Activated B cell treated with CpG ODN at 0.5 μM for 24 hours (primary cell): ENCODE measurements at regions not wholly inside any gene's neighbourhood (a gene's known extent, or its start where the extent isn't known, plus 50 kb on each side); places are given as distances from the start of the nearest gene placed in this dataset.

ENCODE experiments used
- ATAC-seq: fragments of 200-7000 bp; cut with Tn5 transposase; one replicate; pipeline ENCODE4 v1.10.0; 2021; ENCODE audit warnings: low read depth, mild to moderate bottlenecking, moderate library complexity
- CTCF ChIA-PET: fragments of 350-600 bp; sonication (Branson Sonifier 250); formaldehyde crosslinking; loops from one replicate; lab custom pipeline; 2021; ENCODE audit warnings: antibody characterized with exemption; lab: Charles Lee
- POLR2A ChIA-PET: fragments of 350-600 bp; sonication (Branson Sonifier 250); formaldehyde crosslinking; loops from one replicate; lab custom pipeline; 2021; ENCODE audit warnings: antibody characterized with exemption; lab: Charles Lee
- DNase-seq: peaks from one replicate; pipeline ENCODE4 v3.0.0; 2022
- H3K27ac Mint-ChIP-seq: one replicate; pipeline ENCODE4 v1.8.0; 2020; ENCODE audit warnings: mixed read lengths
- H3K27me3 Mint-ChIP-seq: one replicate; pipeline ENCODE4 v1.8.0; 2021; ENCODE audit warnings: mixed read lengths
- H3K36me3 Mint-ChIP-seq: one replicate; pipeline ENCODE4 v1.8.0; 2021; ENCODE audit warnings: low read depth, mixed read lengths
- H3K4me1 Mint-ChIP-seq: one replicate; pipeline ENCODE4 v1.8.0; 2021; ENCODE audit warnings: mixed read lengths
- H3K4me3 Mint-ChIP-seq: one replicate; pipeline ENCODE4 v1.8.0; 2020; ENCODE audit warnings: mild to moderate bottlenecking, mixed read lengths
- H3K9me3 Mint-ChIP-seq: one replicate; pipeline ENCODE4 v1.8.0; 2020; ENCODE audit warnings: mixed read lengths
- intact Hi-C: fragments of 100-400 bp; cut with micrococcal nuclease; formaldehyde crosslinking; loops from one replicate; pipeline ENCODE4 v1.15.1; 2024
- TF ChIP-seq, protein P1 (sequence below): fragments of 200-600 bp; IDR thresholded peaks from one replicate; pipeline ENCODE4 v1.8.0; 2022; ENCODE audit warnings: antibody characterized with exemption, mild to moderate bottlenecking

DNA sequence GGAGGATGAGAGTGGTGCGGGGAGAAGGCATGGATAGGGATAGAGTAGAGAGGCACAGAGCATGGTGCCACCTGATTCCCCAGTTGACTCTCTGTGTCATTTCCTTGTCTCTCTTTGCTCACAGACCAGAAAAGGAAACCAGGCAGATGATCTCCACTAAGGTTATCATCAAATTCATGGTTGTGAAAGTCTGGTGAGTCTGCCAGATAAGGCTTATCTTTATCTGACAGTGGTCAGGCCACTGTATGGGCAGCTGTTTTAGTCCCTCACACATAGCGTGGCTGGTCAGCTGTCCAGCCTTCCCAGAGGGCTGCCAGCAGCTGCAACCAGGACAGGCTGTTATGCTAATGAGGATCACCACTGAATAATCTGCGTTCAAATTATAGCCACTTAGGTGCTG lies 99.0 kb downstream of the ADRA2A start:
- TF ChIP-seq, protein P1, sequence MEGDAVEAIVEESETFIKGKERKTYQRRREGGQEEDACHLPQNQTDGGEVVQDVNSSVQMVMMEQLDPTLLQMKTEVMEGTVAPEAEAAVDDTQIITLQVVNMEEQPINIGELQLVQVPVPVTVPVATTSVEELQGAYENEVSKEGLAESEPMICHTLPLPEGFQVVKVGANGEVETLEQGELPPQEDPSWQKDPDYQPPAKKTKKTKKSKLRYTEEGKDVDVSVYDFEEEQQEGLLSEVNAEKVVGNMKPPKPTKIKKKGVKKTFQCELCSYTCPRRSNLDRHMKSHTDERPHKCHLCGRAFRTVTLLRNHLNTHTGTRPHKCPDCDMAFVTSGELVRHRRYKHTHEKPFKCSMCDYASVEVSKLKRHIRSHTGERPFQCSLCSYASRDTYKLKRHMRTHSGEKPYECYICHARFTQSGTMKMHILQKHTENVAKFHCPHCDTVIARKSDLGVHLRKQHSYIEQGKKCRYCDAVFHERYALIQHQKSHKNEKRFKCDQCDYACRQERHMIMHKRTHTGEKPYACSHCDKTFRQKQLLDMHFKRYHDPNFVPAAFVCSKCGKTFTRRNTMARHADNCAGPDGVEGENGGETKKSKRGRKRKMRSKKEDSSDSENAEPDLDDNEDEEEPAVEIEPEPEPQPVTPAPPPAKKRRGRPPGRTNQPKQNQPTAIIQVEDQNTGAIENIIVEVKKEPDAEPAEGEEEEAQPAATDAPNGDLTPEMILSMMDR: no peak
- H3K27me3 Mint-ChIP-seq: peaks cover 44% of the 10 kb centered on the region
- CTCF ChIA-PET: no interaction called here
- no peak overlapping the region for H3K27ac Mint-ChIP-seq
- intact Hi-C loops: no loop called here
- POLR2A ChIA-PET: no interaction called here
- no peak for DNase-seq
- no peaks in the 10 kb centered on the region for H3K36me3 Mint-ChIP-seq
- H3K9me3 Mint-ChIP-seq: peaks cover 3% of the 10 kb centered on the region
- no peak for ATAC-seq
- H3K4me1 Mint-ChIP-seq: no peaks in the 10 kb centered on the region
- no peak overlapping the region for H3K4me3 Mint-ChIP-seq

DNA sequence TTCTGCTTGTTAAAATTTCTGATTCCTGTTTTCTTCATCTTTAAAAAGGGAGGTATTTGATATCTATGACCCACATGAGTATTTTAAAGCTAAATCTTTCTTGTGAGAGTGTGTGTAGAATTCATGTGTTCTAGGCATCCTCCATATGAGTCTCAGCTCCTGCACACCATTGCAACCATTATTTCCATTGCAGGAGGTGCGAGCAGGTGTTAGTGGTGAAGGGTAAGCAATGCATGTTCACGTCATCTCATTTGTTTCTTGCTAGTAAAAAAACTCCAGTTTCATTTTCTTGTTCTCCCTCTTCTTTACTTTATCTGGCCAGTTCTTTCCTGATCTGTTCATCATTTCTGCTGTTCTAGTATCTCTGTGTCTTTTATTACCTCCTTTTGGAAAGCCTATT lies 100.5 kb downstream of the ADRA2A start:
- TF ChIP-seq, protein P1: no peak
- Mint-ChIP-seq H3K4me1 (no peaks in the 10 kb centered on the region), H3K27ac (no peak overlapping the region), H3K9me3 (peaks cover 3% of the 10 kb centered on the region), H3K27me3 (peaks cover 43% of the 10 kb centered on the region), H3K36me3 (no peaks in the 10 kb centered on the region), H3K4me3 (no peak overlapping the region)
- intact Hi-C loops: no loop called here
- DNase-seq (no peak), ATAC-seq (no peak)
- POLR2A ChIA-PET: no interaction called here
- CTCF ChIA-PET: no interaction called here

DNA sequence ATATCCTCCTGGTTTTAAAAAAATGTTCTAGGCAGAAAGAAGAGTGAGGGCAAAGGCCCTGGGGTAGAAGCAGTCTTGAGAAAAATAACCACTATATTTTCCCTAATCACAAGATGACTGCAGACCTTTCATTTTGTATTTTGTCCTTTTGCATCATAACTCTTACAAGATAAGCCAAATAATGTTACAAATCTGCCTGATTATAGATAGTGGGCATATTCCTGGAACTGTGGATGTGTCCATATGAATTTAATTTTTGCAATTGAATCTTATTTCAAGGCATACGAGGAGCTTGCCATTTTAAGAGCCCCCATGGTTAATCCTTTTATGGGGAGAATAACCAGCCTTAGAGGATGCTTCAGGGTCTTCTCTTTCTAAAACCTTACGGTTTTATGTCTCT lies 102.7 kb downstream of the ADRA2A start:
- no peak overlapping the region for H3K27ac Mint-ChIP-seq
- no peak for DNase-seq
- intact Hi-C loops: no loop called here
- H3K4me3 Mint-ChIP-seq: no peak overlapping the region
- TF ChIP-seq, protein P1: no peak
- no peaks in the 10 kb centered on the region for H3K4me1 Mint-ChIP-seq
- H3K27me3 Mint-ChIP-seq: peaks cover 30% of the 10 kb centered on the region
- CTCF ChIA-PET: no interaction called here
- H3K36me3 Mint-ChIP-seq: no peaks in the 10 kb centered on the region
- no peak for ATAC-seq
- H3K9me3 Mint-ChIP-seq: peaks cover 1% of the 10 kb centered on the region
- POLR2A ChIA-PET: no interaction called here

DNA sequence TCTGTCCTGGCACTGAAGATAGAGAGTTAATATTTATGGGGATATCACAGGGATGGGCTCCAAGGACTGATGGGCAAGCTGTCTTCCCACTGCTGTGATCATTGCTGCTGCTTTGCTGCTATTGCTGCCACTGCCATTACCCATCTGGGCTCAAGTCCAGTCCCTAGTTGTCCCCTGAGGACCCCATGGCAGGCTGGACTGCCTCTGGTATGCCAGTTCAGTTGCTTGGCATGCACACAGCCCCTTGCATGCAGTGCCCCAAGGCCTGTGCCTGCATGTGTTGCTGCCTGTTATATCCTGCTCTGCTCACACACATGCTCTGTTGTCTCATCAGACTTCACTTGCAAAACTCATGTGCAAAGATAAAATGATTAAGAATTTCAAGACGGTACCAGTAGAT lies 109.5 kb downstream of the ADRA2A start:
- CTCF ChIA-PET: no interaction called here
- Mint-ChIP-seq H3K27ac (no peak overlapping the region), H3K36me3 (no peaks in the 10 kb centered on the region), H3K4me1 (no peaks in the 10 kb centered on the region), H3K4me3 (no peak overlapping the region), H3K27me3 (peaks cover 4% of the 10 kb centered on the region), H3K9me3 (no peaks in the 10 kb centered on the region)
- intact Hi-C loops: no loop called here
- TF ChIP-seq, protein P1: no peak
- ATAC-seq: no peak
- no peak for DNase-seq
- POLR2A ChIA-PET: no interaction called here

DNA sequence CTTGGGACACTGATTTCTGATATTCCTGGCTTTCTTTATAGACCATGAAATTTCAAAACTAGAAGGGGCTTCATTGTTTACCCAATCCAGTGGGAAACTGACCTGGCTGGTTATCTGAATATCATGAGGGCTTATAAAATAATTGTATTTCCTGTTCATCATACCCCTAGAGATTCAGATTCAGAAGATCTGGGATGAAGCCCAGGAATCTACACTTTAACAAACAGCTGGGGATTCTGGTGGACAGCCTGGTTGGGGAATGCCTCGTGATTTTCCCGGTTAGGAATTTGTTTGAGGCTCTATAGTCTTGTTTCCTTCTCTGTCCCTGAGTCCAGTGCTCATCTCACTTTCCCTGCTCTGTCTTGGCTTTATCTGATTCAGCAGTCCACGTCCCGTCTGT lies 110.3 kb downstream of the ADRA2A start:
- CTCF ChIA-PET: no interaction called here
- POLR2A ChIA-PET: no interaction called here
- H3K36me3 Mint-ChIP-seq: no peaks in the 10 kb centered on the region
- TF ChIP-seq, protein P1: no peak
- no peaks in the 10 kb centered on the region for H3K9me3 Mint-ChIP-seq
- H3K27me3 Mint-ChIP-seq: peaks cover 4% of the 10 kb centered on the region
- H3K4me1 Mint-ChIP-seq: no peaks in the 10 kb centered on the region
- intact Hi-C loops: no loop called here
- no peak for DNase-seq
- H3K27ac Mint-ChIP-seq: no peak overlapping the region
- no peak overlapping the region for H3K4me3 Mint-ChIP-seq
- ATAC-seq: no peak
